Stimulated activated CD4-positive, alpha-beta T cell treated with anti-CD3 and anti-CD28 coated beads, Interleukin-1b, Interleukin-23, amount 100 ng/mL, for 1 hour (primary cell): ENCODE measurements at regions not wholly inside any gene's neighbourhood (a gene's known extent, or its start where the extent isn't known, plus 50 kb on each side); places are given as distances from the start of the nearest gene placed in this dataset.

Source experiments
- DNase-seq, 2 donors: peaks; one replicate each; pipeline ENCODE4 v3.0.0-alpha.2; 2020; ENCODE audit warnings: low read depth in 2 of 2

- DNase-seq = no peak
Measured at GRCh38 chr18:78676622-78677482, 302.8 kb upstream of the SALL3 start.

GRCh38 chr18:78677483-78678317 lies 301.9 kb upstream of the SALL3 start:
- no peak for DNase-seq

- DNase-seq = no peak
Measured at GRCh38 chr18:78678318-78678695, 301.3 kb upstream of the SALL3 start.

- DNase-seq = no peak
Measured at GRCh38 chr18:78679031-78679430, 300.6 kb upstream of the SALL3 start.

GRCh38 chr18:78679613-78680260 lies 299.9 kb upstream of the SALL3 start:
- DNase-seq = no peak

- no peak for DNase-seq
Measured at GRCh38 chr18:78681396-78681795, 298.2 kb upstream of the SALL3 start.

GRCh38 chr18:78681934-78682333 lies 297.7 kb upstream of the SALL3 start:
- DNase-seq = no peak

GRCh38 chr18:78682716-78683115 lies 296.9 kb upstream of the SALL3 start:
- no peak for DNase-seq

- no peak for DNase-seq
Measured at GRCh38 chr18:78683191-78684010, 296.2 kb upstream of the SALL3 start.

- no peak for DNase-seq
Measured at GRCh38 chr18:78685250-78685979, 294.2 kb upstream of the SALL3 start.

- no peak for DNase-seq
Measured at GRCh38 chr18:78685980-78686530, 293.6 kb upstream of the SALL3 start.

GRCh38 chr18:78686976-78687685 lies 292.5 kb upstream of the SALL3 start:
- DNase-seq = no peak

GRCh38 chr18:78687736-78688135 lies 291.9 kb upstream of the SALL3 start:
- DNase-seq = no peak

GRCh38 chr18:78688249-78688648 lies 291.4 kb upstream of the SALL3 start:
- DNase-seq = no peak

- no peak for DNase-seq
Measured at GRCh38 chr18:78688916-78689315, 290.7 kb upstream of the SALL3 start.

- no peak for DNase-seq
Measured at GRCh38 chr18:78689606-78690005, 290.0 kb upstream of the SALL3 start.

- no peak for DNase-seq
Measured at GRCh38 chr18:78692105-78692504, 287.5 kb upstream of the SALL3 start.

GRCh38 chr18:78693429-78693828 lies 286.2 kb upstream of the SALL3 start:
- no peak for DNase-seq

- DNase-seq = no peak
Measured at GRCh38 chr18:78696698-78697435, 282.8 kb upstream of the SALL3 start.
